ENCODE measurements at regions not wholly inside any gene's neighbourhood (a gene's known extent, or its start where the extent isn't known, plus 50 kb on each side); places are given as distances from the start of the nearest gene placed in this dataset.

DNA sequence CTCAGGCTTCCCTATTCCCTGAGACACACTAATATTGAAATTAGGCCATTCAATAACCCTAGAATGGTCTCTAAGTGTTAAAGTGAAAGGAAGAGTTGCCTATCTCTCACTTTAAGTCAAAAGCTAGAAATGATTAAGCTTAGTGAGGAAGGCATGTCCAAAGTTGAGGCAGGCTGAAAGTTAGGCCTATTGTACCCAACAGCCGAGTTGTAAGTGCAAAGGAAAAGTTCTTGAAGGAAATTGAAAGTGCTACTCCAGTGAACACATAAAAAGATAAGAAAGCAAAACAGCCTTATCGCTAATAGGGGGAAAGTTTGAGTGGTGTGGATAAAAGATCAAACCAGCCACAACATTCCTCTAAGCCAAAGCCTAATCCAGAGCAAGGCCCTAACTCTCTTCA is 117.9 kb upstream of the SPATA12 start:
- Histone ChIP-seq H3K27ac (no peak overlapping the region), H3K27me3 (replicated peaks) (no peaks in the 10 kb centered on the region), H3K4me3 (ENCODE audit: low read depth, low read length) (no peak overlapping the region), H3K36me3 (replicated peaks) (no peaks in the 10 kb centered on the region)
- DNase-seq = no peak
- TF ChIP-seq, protein P1, sequence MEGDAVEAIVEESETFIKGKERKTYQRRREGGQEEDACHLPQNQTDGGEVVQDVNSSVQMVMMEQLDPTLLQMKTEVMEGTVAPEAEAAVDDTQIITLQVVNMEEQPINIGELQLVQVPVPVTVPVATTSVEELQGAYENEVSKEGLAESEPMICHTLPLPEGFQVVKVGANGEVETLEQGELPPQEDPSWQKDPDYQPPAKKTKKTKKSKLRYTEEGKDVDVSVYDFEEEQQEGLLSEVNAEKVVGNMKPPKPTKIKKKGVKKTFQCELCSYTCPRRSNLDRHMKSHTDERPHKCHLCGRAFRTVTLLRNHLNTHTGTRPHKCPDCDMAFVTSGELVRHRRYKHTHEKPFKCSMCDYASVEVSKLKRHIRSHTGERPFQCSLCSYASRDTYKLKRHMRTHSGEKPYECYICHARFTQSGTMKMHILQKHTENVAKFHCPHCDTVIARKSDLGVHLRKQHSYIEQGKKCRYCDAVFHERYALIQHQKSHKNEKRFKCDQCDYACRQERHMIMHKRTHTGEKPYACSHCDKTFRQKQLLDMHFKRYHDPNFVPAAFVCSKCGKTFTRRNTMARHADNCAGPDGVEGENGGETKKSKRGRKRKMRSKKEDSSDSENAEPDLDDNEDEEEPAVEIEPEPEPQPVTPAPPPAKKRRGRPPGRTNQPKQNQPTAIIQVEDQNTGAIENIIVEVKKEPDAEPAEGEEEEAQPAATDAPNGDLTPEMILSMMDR (IDR thresholded peaks at IDR 0.05; ENCODE audit: low read depth, low read length, missing control alignments) = no peak
- in situ Hi-C loops (cut with HindIII; ENCODE audit: low pct_ligation_motif_present, low sequenced_read_pairs) = no loop called here

DNA sequence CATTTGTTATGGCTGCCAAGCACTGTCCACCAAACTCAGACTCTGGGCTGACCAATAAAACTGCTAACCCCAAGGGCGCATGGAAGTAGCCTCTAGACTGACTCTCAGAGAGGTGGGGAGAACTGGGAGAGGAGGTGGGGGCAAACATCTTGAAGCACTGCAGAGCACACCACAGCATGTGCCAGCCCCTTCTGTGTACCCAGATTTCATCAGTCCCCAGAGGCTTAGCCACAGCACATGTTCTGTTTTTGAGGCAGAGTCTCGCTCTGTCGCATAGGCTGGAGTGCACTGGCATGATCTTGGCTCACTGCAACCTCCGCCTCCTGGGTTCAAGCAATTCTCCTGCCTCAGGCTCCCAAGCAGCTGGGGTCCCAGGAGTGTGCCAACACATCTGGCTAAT is 119.5 kb upstream of the SPATA12 start:
- Histone ChIP-seq H3K27me3 (replicated peaks) (no peaks in the 10 kb centered on the region), H3K4me3 (ENCODE audit: low read depth, low read length) (no peak overlapping the region), H3K27ac (no peak overlapping the region), H3K36me3 (replicated peaks) (no peaks in the 10 kb centered on the region)
- in situ Hi-C loops (cut with HindIII; ENCODE audit: low pct_ligation_motif_present, low sequenced_read_pairs) = no loop called here
- TF ChIP-seq, protein P1 (IDR thresholded peaks at IDR 0.05; ENCODE audit: low read depth, low read length, missing control alignments) = no peak
- DNase-seq = no peak

DNA sequence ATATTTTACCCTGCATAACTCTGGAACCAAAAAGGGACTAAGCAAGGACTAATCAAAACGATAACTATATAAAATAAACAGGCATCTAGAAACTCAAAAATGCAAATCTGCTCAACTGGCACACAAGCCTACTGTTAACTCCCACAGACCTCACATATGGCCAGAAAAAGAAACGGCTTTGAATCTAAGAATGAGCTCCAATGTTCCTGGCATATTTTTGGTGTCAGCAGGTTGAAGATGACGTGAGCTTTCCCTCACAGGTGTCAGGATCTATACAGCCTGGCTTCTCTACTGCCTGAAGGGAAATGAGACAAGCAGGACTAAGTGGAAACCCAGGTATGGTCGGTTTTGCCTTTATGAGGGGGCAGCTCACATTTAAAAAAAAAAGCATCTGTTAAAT is 120.1 kb upstream of the SPATA12 start:
- Histone ChIP-seq H3K4me3 (ENCODE audit: low read depth, low read length) (no peak overlapping the region), H3K27ac (no peak overlapping the region), H3K36me3 (replicated peaks) (no peaks in the 10 kb centered on the region), H3K27me3 (replicated peaks) (no peaks in the 10 kb centered on the region)
- TF ChIP-seq, protein P1 (IDR thresholded peaks at IDR 0.05; ENCODE audit: low read depth, low read length, missing control alignments) = no peak
- in situ Hi-C loops (cut with HindIII; ENCODE audit: low pct_ligation_motif_present, low sequenced_read_pairs) = no loop called here
- DNase-seq = no peak

DNA sequence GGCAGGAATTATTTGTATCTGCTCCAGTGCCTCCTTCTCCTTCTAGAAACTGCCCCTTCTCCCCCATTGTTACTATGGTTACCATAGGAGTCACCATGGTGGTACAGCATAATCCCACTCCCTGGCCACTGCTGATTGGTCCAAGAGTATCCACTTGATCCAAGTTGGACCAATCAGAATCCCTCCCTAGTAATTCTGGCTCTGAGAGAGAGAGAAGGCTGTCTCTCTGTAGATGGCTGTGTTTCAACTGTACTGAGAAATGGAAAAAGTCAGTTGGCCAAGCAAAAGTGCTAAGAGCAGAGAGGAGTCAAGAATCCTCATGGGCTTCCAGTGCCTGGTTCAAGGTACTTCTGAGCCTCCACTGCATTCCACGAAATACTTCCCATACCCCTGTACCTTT is 120.6 kb upstream of the SPATA12 start:
- TF ChIP-seq, protein P1 (IDR thresholded peaks at IDR 0.05; ENCODE audit: low read depth, low read length, missing control alignments) = no peak
- in situ Hi-C loops (cut with HindIII; ENCODE audit: low pct_ligation_motif_present, low sequenced_read_pairs) = no loop called here

DNA sequence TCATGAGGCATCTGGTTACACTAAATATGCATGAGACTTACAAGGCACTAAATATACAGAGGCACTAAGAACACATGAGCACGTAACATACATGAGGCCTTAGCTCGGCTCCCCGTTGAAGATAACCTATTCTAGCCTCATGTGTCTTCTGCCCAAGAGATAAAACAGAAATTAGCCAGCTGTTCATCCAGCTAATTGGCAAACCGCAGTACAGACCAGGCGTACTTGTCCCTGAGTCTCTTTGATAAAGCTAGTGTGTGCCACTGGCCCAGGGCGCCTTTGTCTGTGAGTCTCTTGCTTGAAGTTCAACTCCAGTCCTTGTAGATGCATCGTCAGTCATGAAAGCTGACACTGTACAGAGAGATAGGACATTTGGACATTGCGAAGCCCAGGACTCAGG is 121.9 kb upstream of the SPATA12 start:
- TF ChIP-seq, protein P1 (IDR thresholded peaks at IDR 0.05; ENCODE audit: low read depth, low read length, missing control alignments) = no peak
- in situ Hi-C loops (cut with HindIII; ENCODE audit: low pct_ligation_motif_present, low sequenced_read_pairs) = no loop called here
- no peak overlapping the region for H3K27ac ChIP-seq
- no peak overlapping the region for H3K4me3 ChIP-seq (ENCODE audit: low read depth, low read length)
- no peaks in the 10 kb centered on the region for H3K36me3 ChIP-seq (replicated peaks)
- H3K27me3 ChIP-seq (replicated peaks) = no peaks in the 10 kb centered on the region
- DNase-seq = no peak

More for the DNA sequence above, 120.6 kb upstream of the SPATA12 start:
- Histone ChIP-seq H3K36me3 (replicated peaks) (no peaks in the 10 kb centered on the region), H3K4me3 (ENCODE audit: low read depth, low read length) (no peak overlapping the region), H3K27ac (no peak overlapping the region), H3K27me3 (replicated peaks) (no peaks in the 10 kb centered on the region)
- no peak for DNase-seq

DNA sequence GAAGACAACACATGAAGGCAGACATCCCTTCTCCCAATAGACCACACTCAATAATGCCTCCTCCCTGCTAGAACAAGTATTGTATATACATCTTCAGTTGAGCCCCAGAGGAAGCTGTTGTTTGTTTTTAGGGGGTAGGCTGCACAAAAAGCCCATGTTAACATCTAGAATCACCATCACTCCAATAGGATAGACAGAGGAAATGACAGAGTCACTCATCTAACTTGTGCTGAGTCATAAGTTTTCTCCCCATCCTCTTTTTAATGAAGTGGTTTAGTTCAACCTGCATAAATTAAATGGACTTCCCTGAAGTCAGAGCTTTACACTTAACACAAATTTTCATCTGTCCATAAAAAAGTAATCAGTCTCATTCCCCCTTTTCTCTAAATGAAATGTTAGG is 122.9 kb upstream of the SPATA12 start:
- Histone ChIP-seq H3K36me3 (replicated peaks) (no peaks in the 10 kb centered on the region), H3K4me3 (ENCODE audit: low read depth, low read length) (no peak overlapping the region), H3K27me3 (replicated peaks) (no peaks in the 10 kb centered on the region), H3K27ac (no peak overlapping the region)
- in situ Hi-C loops (cut with HindIII; ENCODE audit: low pct_ligation_motif_present, low sequenced_read_pairs) = no loop called here
- TF ChIP-seq, protein P1 (IDR thresholded peaks at IDR 0.05; ENCODE audit: low read depth, low read length, missing control alignments) = no peak
- DNase-seq = no peak
